Stimulated activated CD4-positive, alpha-beta T cell treated with anti-CD3 and anti-CD28 coated beads, TNF-alpha, amount 100 ng/mL, for 4 hours (primary cell): ENCODE measurements at regions not wholly inside any gene's neighbourhood (a gene's known extent, or its start where the extent isn't known, plus 50 kb on each side); places are given as distances from the start of the nearest gene placed in this dataset.
"Not testable (repeated sequence)": the region's sequence is repeated elsewhere in the genome, so short reads cannot be mapped to it uniquely, and the experiment has no call there.

Source experiments
- DNase-seq, 3 experiments: peaks; one replicate each; pipeline ENCODE4 v3.0.0-alpha.2; 2020; ENCODE audit warnings: low read depth in 3 of 3

- no peak for DNase-seq
Measured at GRCh38 chr2:21331625-21332370, 208.0 kb downstream of the TDRD15 start.

GRCh38 chr2:21332993-21333625 is 209.3 kb downstream of the TDRD15 start:
- no peak for DNase-seq

GRCh38 chr2:21333684-21334083 is 209.9 kb downstream of the TDRD15 start:
- no peak for DNase-seq

GRCh38 chr2:21346984-21347383 is 223.2 kb downstream of the TDRD15 start:
- DNase-seq, result no peak

GRCh38 chr2:21353879-21354679 is 230.3 kb downstream of the TDRD15 start:
- no peak for DNase-seq

GRCh38 chr2:21356086-21356856 is 232.5 kb downstream of the TDRD15 start:
- DNase-seq, result no peak

GRCh38 chr2:21356857-21357255 is 233.1 kb downstream of the TDRD15 start:
- no peak for DNase-seq

GRCh38 chr2:21358976-21359375 is 235.2 kb downstream of the TDRD15 start:
- no peak for DNase-seq

- no peak for DNase-seq
Measured at GRCh38 chr2:21361384-21361783, 237.6 kb downstream of the TDRD15 start.

- DNase-seq, result no peak
Measured at GRCh38 chr2:21361957-21362486, 238.3 kb downstream of the TDRD15 start.

GRCh38 chr2:21363364-21363763 is 239.6 kb downstream of the TDRD15 start:
- DNase-seq, result no peak

- no peak for DNase-seq
Measured at GRCh38 chr2:21367421-21367820, 243.7 kb downstream of the TDRD15 start.

- DNase-seq, result no peak
Measured at GRCh38 chr2:21369787-21370186, 246.0 kb downstream of the TDRD15 start.

GRCh38 chr2:21371499-21372003 is 247.8 kb downstream of the TDRD15 start:
- DNase-seq, result no peak

- no peak for DNase-seq
Measured at GRCh38 chr2:21372654-21373053, 248.9 kb downstream of the TDRD15 start.

GRCh38 chr2:21376864-21377263 is 253.1 kb downstream of the TDRD15 start:
- no peak for DNase-seq

GRCh38 chr2:21379140-21379539 is 255.4 kb downstream of the TDRD15 start:
- no peak for DNase-seq

GRCh38 chr2:21379668-21380067 is 255.9 kb downstream of the TDRD15 start:
- not testable (repeated sequence) for DNase-seq

GRCh38 chr2:21381421-21381820 is 257.7 kb downstream of the TDRD15 start:
- DNase-seq, result no peak

- DNase-seq, result no peak
Measured at GRCh38 chr2:21382701-21383520, 259.1 kb downstream of the TDRD15 start.

- DNase-seq, result no peak
Measured at GRCh38 chr2:21386666-21387065, 262.9 kb downstream of the TDRD15 start.
